ENCODE measurements at regions not wholly inside any gene's neighbourhood (a gene's known extent, or its start where the extent isn't known, plus 50 kb on each side); places are given as distances from the start of the nearest gene placed in this dataset.

DNA sequence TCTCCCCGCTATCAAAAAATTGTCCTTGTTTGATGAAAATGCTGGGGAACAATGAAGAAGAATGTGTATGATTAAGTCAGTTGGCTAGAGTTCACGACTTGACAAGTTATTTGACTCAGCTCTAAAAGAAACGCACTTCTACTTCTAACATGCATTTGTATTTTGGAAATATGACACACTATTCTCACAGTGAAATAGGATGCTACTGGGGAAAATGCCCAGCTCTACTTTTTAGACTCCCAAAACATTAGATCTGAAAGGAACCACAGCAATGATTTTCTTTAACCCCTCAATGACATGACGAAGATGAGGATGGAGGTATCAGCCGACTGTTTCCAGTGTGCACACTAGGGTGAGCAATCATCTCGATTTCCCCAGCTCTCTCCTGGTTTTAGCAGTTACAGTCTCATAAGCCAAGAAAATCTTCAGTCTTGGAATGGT is 83.6 kb upstream of the PCSK1 start:
- TF ChIP-seq, protein P1, sequence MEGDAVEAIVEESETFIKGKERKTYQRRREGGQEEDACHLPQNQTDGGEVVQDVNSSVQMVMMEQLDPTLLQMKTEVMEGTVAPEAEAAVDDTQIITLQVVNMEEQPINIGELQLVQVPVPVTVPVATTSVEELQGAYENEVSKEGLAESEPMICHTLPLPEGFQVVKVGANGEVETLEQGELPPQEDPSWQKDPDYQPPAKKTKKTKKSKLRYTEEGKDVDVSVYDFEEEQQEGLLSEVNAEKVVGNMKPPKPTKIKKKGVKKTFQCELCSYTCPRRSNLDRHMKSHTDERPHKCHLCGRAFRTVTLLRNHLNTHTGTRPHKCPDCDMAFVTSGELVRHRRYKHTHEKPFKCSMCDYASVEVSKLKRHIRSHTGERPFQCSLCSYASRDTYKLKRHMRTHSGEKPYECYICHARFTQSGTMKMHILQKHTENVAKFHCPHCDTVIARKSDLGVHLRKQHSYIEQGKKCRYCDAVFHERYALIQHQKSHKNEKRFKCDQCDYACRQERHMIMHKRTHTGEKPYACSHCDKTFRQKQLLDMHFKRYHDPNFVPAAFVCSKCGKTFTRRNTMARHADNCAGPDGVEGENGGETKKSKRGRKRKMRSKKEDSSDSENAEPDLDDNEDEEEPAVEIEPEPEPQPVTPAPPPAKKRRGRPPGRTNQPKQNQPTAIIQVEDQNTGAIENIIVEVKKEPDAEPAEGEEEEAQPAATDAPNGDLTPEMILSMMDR (IDR thresholded peaks at IDR 0.05; ENCODE audit: borderline replicate concordance, insufficient read depth, low read depth, low read length) = no peak
- no peak overlapping the region for H3K4me3 ChIP-seq (ENCODE audit: low read depth, low read length)

DNA sequence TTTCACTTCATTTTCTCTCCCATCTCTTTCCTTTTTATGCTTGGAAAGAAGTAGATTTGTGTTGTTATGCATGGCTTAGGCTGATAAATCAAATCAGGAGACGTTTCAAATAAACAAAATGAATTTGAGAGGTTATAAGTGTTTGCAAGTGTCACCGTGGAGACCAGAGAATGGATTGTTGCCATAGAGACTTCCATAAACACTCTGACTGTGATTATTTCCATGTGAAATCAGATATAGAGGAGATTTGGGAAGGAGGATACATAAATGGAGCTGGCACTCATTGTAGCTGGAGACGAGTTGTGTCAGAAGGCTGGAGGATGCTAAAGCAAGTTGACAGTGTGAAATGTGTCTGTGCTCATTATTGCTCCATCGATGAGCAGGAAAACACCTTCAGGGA is 84.2 kb upstream of the PCSK1 start:
- no peak overlapping the region for H3K4me3 ChIP-seq (ENCODE audit: low read depth, low read length)
- TF ChIP-seq, protein P1 (IDR thresholded peaks at IDR 0.05; ENCODE audit: borderline replicate concordance, insufficient read depth, low read depth, low read length) = no peak

DNA sequence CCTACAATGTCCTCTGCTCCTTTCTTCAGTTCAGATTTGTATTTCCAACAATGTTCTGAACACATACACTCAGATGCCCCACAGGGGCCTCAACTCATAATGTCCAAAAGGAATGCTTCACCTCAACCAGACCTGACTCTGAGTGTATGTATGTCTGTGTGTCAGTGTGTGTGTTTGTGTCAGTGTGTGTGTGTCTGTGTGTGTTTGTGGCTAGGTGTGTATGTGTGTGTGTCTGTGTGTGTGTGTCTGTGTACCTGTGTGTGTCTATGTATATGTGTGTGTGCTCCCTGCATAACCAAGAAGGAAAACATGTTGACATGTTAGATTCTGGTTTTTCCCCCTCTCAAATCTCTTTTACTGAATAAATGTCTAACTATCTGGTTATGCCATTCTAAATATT is 87.3 kb upstream of the PCSK1 start:
- TF ChIP-seq, protein P1 (IDR thresholded peaks at IDR 0.05; ENCODE audit: borderline replicate concordance, insufficient read depth, low read depth, low read length) = no peak
- H3K4me3 ChIP-seq (ENCODE audit: low read depth, low read length) = no peak overlapping the region

DNA sequence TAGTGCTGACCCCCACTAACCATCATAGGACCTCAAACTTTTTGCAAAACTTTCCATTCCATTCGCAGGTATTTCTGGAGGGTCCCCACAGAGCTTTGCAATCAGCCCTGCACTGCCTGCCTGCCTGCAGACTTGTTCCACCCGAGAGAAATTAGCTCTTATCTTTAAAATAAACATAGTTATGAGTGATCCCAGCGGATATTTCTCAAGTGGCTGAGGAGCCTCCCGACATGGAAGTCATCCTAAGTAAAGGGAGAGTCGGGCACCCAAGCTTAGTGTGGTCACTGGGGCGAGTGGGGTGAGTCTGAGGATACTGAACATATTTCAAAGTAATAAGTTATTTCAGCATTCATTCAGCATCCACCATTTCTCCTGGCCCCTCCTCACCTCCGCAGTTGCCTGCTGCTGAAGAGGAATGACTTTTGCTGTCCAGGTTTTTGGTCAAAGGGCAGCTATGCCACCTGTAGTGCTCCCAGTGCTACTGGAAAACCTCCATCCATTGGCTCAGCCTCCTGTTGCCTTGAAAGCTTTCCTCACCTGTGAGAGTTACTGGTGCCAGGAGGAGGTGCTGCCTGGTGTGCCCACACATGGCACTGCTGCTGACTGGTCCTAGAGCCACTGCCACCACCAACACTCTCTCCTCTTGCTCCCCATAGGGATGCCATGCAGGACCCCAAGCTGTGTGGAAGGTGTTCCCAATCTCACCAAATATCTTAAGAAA is 89.7 kb upstream of the PCSK1 start:
- H3K4me3 ChIP-seq (ENCODE audit: low read depth, low read length) = no peak overlapping the region
- TF ChIP-seq, protein P1 (IDR thresholded peaks at IDR 0.05; ENCODE audit: borderline replicate concordance, insufficient read depth, low read depth, low read length) = no peak

DNA sequence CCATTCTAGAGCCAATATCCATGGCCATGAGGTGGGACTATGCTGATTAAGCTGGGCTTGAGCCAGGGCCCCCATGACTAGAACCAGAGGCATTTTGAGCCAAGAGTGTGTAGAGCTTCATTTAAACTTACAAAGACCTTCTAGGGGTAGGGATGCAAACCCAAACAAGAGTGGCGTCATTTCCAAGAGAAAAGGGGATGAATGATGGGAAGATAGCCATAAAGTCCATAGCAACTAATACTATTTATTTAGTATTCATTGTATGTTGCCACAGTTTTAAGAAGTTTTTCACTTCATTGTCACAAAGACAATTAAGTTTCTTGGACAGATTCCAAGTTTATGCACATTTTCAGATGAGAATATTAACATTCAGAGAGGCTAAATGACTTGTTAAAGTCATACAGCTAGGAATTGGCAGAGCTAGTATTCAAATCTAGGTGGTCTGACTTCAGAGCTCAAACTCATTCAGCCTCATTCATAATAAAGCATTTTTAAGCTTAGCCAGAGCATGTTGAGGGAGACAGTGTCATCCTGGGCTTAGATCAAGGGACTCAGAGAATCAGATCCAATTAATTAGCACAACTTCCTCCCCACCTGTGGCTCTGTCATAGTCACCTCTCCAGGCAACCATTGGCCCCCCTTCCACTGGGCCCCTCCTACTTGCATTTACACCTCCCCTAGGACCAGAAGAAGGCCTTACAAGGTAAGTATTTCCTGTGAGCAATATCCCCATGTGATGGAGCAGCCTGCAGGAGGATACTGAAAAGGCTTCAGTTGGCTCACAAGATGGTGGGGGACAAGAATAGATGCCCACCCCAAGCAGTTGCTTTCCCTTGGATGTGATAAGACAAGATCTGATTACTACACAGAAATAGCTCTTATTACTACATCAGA is 95.0 kb upstream of the PCSK1 start:
- H3K4me3 ChIP-seq (ENCODE audit: low read depth, low read length) = no peak overlapping the region
- TF ChIP-seq, protein P1 (IDR thresholded peaks at IDR 0.05; ENCODE audit: borderline replicate concordance, insufficient read depth, low read depth, low read length) = no peak

DNA sequence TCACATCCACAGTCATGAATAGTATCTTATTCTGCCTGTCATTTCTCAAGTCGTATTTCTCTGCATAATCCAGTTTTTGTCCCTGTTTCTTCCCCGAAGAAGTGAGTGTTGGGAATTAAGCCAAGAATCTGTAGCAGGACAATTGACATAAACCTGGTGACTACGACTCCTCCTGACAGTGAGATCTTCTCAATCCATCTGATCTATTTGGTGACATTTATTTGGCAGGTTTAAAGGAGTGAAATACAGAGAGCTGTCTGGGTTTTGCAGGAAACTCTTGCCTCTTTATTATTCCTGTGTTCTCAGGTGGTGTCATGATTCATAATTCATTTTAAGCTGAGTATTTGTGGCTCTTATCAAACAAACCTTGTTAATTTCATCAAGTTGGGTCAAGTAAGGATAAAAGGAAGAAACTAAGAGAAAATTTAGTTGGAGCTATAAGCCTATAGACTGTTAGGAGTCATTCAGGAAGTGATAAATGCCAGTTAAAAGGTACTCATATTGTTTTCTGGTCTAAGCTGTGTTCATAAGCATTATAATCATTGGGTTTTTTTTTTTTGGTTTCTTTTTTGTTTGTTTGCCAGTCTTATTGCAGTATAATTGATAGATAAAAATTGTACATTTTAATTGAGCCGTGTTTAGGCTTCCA is 95.9 kb upstream of the PCSK1 start:
- TF ChIP-seq, protein P1 (IDR thresholded peaks at IDR 0.05; ENCODE audit: borderline replicate concordance, insufficient read depth, low read depth, low read length) = no peak
- no peak overlapping the region for H3K4me3 ChIP-seq (ENCODE audit: low read depth, low read length)

Data from GM12875 (cell line).